ENCODE measurements at regions not wholly inside any gene's neighbourhood (a gene's known extent, or its start where the extent isn't known, plus 50 kb on each side); places are given as distances from the start of the nearest gene placed in this dataset.

DNA sequence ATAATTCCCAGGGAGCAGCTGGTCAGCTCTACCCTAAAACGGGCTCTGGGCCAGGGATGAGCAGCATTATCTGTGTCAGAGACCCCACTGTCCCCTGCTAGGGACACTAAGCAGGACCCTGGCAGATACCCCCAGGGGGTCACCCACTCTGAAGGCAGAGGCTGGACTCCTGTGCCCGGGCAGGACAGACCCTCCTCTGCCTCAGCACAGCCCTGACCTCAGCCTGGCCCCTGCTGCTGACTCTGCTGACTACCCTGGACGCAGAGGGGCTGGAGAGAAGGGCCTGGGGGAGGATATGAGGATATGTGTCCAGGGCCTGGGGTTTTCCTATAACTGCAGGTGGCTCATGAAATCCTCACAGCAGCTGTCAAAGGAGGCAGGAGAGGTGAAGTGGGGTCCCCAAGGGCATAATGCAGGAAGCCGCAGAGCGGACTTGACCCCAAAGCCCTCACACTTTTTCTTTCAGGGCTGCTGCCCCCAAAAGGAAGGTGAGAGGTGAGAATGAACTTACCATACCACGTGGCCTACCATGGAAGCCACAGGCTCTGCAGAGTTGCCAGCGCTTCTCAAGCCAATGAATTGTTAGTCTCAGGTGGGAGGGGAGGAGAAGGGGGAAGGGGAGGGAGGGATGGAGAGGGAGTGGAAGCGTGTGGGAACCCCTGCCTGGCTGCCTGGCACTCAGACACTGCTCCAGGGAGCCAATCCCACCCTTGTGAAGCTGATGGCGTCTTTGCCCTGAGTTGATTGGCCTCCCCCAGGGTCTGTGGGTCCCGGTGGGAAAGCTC, 76.7 kb upstream of the WNT11 start (continued):
- TF ChIP-seq TCF7 (IDR thresholded peaks at IDR 0.05; ENCODE audit: borderline replicate concordance) (no peak), BHLHE40 (IDR thresholded peaks at IDR 0.05; ENCODE audit: borderline replicate concordance in 1 of 2, low read depth in 2 of 2, low read length in 1 of 2) (peak in 1 of 2 experiments; percentile 24; a peak in 1 of 4 replicates), YY1 (IDR thresholded peaks at IDR 0.05; ENCODE audit: low read depth, low read length) (no peak), RUNX3 (IDR thresholded peaks at IDR 0.05; ENCODE audit: low read length) (no peak), ESRRA (IDR thresholded peaks at IDR 0.05; ENCODE audit: low read length) (no peak), EED (IDR thresholded peaks at IDR 0.05; ENCODE audit: low read depth) (no peak), GABPA (IDR thresholded peaks at IDR 0.05; ENCODE audit: low read depth) (no peak), SMAD1 (IDR thresholded peaks at IDR 0.05; ENCODE audit: low read depth, partially characterized antibody) (no peak), IKZF1 (conservative IDR thresholded peaks at IDR 0.05) (0 out of 2 replicates have a peak, but pooled peaks have one; percentile 10), ZNF207 (IDR thresholded peaks at IDR 0.05; ENCODE audit: borderline replicate concordance) (no peak), NBN (IDR thresholded peaks at IDR 0.05) (no peak), CBFB (IDR thresholded peaks at IDR 0.05; ENCODE audit: low read depth) (no peak), MEF2B (IDR thresholded peaks at IDR 0.05; ENCODE audit: partially characterized antibody, poor library complexity, severe bottlenecking) (peak; percentile 22), CHD1 (IDR thresholded peaks at IDR 0.05; ENCODE audit: low read depth, low read length) (no peak), SPI1 (IDR thresholded peaks at IDR 0.05; ENCODE audit: borderline replicate concordance, insufficient read depth, low read depth, low read length) (no peak), FOXK2 (IDR thresholded peaks at IDR 0.05) (no peak), POLR2AphosphoS2 (IDR thresholded peaks at IDR 0.05; ENCODE audit: low read depth, low read length) (no peak), NR2F1 (conservative IDR thresholded peaks at IDR 0.05) (peak; percentile 72), BACH1 (IDR thresholded peaks at IDR 0.05; ENCODE audit: borderline replicate concordance) (no peak), BRCA1 (IDR thresholded peaks at IDR 0.05; ENCODE audit: low read depth, low read length) (no peak), CHD4 (IDR thresholded peaks at IDR 0.05) (no peak)
- TF ChIP-seq, protein P1, sequence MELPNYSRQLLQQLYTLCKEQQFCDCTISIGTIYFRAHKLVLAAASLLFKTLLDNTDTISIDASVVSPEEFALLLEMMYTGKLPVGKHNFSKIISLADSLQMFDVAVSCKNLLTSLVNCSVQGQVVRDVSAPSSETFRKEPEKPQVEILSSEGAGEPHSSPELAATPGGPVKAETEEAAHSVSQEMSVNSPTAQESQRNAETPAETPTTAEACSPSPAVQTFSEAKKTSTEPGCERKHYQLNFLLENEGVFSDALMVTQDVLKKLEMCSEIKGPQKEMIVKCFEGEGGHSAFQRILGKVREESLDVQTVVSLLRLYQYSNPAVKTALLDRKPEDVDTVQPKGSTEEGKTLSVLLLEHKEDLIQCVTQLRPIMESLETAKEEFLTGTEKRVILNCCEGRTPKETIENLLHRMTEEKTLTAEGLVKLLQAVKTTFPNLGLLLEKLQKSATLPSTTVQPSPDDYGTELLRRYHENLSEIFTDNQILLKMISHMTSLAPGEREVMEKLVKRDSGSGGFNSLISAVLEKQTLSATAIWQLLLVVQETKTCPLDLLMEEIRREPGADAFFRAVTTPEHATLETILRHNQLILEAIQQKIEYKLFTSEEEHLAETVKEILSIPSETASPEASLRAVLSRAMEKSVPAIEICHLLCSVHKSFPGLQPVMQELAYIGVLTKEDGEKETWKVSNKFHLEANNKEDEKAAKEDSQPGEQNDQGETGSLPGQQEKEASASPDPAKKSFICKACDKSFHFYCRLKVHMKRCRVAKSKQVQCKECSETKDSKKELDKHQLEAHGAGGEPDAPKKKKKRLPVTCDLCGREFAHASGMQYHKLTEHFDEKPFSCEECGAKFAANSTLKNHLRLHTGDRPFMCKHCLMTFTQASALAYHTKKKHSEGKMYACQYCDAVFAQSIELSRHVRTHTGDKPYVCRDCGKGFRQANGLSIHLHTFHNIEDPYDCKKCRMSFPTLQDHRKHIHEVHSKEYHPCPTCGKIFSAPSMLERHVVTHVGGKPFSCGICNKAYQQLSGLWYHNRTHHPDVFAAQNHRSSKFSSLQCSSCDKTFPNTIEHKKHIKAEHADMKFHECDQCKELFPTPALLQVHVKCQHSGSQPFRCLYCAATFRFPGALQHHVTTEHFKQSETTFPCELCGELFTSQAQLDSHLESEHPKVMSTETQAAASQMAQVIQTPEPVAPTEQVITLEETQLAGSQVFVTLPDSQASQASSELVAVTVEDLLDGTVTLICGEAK (IDR thresholded peaks at IDR 0.05; ENCODE audit: borderline replicate concordance), result no peak
- TF ChIP-seq, protein P2, sequence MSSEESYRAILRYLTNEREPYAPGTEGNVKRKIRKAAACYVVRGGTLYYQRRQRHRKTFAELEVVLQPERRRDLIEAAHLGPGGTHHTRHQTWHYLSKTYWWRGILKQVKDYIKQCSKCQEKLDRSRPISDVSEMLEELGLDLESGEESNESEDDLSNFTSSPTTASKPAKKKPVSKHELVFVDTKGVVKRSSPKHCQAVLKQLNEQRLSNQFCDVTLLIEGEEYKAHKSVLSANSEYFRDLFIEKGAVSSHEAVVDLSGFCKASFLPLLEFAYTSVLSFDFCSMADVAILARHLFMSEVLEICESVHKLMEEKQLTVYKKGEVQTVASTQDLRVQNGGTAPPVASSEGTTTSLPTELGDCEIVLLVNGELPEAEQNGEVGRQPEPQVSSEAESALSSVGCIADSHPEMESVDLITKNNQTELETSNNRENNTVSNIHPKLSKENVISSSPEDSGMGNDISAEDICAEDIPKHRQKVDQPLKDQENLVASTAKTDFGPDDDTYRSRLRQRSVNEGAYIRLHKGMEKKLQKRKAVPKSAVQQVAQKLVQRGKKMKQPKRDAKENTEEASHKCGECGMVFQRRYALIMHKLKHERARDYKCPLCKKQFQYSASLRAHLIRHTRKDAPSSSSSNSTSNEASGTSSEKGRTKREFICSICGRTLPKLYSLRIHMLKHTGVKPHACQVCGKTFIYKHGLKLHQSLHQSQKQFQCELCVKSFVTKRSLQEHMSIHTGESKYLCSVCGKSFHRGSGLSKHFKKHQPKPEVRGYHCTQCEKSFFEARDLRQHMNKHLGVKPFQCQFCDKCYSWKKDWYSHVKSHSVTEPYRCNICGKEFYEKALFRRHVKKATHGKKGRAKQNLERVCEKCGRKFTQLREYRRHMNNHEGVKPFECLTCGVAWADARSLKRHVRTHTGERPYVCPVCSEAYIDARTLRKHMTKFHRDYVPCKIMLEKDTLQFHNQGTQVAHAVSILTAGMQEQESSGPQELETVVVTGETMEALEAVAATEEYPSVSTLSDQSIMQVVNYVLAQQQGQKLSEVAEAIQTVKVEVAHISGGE (CRISPR knock-in tag; IDR thresholded peaks at IDR 0.05), result no peak
- TF ChIP-seq, protein P3, sequence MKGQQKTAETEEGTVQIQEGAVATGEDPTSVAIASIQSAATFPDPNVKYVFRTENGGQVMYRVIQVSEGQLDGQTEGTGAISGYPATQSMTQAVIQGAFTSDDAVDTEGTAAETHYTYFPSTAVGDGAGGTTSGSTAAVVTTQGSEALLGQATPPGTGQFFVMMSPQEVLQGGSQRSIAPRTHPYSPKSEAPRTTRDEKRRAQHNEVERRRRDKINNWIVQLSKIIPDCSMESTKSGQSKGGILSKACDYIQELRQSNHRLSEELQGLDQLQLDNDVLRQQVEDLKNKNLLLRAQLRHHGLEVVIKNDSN (IDR thresholded peaks at IDR 0.05; ENCODE audit: borderline replicate concordance, extremely low read length, insufficient read depth, low read depth, low read length), result peak; percentile 45
